HG03045 (cell line): ENCODE measurements at regions not wholly inside any gene's neighbourhood (a gene's known extent, or its start where the extent isn't known, plus 50 kb on each side); places are given as distances from the start of the nearest gene placed in this dataset.

Source experiments
- ATAC-seq: cut with Tn5 transposase; IDR thresholded peaks from one replicate; pipeline ENCODE4 v1.9.1; 2021; ENCODE audit warnings: mild to moderate bottlenecking, moderate library complexity; ENCODE audit not compliant: unreplicated experiment

GRCh38 chr4:65868096-65868824, 198.0 kb upstream of the EPHA5 start:
- no peak for ATAC-seq

DNA sequence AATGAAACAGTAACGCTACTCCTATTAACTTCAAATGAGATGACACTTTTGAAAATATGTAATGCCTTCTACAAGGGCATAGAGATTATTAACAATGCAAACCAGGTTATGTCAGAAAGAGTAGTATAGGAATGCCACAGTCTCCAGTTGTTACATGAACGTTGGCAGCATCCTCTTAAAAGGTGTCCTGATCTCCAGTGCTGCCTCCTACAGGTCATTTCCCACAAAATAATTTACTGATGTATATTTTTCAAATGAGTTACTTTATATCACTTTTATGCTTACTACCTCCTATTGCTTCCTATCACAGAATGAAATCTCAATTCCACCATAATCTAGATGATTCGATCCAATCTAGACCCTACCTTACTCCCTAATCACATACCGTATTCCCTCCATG, 195.2 kb upstream of the EPHA5 start:
- ATAC-seq: no peak

- no peak for ATAC-seq
Observed at GRCh38 chr4:65861993-65862392, 191.7 kb upstream of the EPHA5 start.

GRCh38 chr4:65845199-65845773, 175.0 kb upstream of the EPHA5 start:
- ATAC-seq: no peak

GRCh38 chr4:65839164-65839931, 169.1 kb upstream of the EPHA5 start:
- ATAC-seq: no peak

DNA sequence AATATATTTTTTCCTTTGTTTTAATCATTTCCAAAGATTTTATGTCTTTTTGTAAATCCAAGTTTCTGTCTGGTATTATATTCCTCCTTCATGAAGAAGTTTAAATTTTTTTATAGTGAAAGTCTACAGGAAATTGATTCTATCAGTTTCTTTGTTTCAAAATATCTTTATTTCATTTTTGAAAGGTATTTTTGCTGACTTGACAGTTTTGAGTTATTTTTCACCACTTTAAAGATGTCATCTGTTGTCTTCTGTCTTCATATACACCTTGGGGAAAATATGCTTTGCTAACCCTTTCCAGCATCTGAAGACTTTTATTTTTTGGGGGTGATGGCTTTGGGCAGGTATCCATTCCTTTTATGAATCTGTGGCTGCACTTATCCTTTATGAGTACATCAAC, 164.4 kb upstream of the EPHA5 start:
- no peak for ATAC-seq

DNA sequence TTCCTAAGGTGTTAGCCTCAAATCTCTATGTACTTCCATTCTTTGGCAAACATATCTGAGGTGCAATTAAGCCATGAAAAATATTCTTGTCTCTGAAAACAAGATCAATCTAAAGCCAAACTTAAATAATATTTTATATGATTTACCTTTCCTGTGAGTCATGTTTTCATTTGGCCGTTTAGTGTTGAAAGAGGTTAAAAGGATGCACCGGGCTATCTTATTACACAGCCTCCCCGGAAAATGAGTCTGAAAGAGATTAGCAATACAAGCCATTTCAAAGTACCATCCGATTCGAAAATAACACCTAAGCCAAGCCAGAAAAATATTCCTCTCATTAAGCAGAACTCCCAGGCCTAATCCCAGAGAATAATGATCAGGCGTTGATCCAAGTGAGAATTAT, 161.5 kb upstream of the EPHA5 start:
- ATAC-seq: no peak

GRCh38 chr4:65825116-65825753, 154.9 kb upstream of the EPHA5 start:
- ATAC-seq: no peak

DNA sequence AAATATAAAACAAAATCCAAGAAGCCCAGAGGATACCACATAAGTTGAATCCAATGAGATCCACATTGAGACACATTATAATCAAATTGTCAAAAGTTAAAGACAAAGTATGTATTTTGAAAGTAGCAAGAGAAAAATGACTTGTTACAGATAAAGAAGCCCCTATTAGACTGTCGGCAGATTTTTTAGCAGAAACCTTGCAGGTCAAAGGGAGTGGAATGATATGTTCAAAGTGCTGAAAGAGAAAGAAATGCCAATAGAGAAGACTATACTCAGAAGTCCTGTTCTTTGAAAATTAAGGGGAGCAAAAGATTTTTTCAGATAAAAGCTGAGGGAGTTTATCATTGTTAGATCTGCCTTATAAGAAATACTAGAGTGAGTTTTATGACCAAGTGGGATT, 148.9 kb upstream of the EPHA5 start:
- ATAC-seq: no peak

DNA sequence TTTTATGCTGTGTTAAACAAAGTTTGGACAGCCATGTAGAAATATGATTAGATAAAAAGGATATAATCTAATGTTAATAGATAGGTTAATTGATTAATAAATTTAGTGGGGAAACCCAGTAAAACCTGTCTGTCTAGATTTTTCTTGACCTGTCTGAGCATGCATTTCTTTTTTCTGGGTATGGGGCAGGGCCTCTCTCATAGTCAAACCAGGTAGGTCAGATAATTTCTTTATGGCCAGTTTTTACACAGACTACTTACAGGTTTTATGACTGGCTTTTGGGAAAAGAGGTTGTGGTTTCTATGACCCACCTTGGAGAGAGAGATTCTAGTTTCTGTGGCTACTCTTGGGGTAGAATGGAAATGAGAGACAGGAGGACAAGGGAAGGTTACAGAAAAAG, 135.6 kb upstream of the EPHA5 start:
- ATAC-seq: no peak

DNA sequence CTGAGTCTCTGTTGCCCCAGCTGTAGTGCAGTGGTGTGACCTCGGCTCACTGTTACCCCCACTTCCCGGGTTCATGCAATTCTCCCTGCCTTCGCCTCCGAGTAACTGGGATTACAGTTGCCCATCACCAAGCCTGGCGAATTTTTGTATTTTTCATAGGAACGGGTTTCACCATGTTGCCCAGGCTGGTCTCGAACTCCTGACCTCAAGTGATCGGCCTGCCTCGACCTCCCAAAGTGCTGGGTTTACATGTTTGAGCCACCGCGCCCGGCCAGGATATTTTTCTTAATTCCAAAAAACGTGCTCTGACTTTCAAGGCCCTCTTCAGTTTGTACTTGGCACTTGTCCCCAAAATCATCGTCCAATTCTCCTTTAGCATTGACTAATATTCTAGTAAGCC, 129.2 kb upstream of the EPHA5 start:
- ATAC-seq: no peak

GRCh38 chr4:65798498-65799127, 128.3 kb upstream of the EPHA5 start:
- ATAC-seq: no peak

- no peak for ATAC-seq
Observed at GRCh38 chr4:65791812-65792308, 121.6 kb upstream of the EPHA5 start.

- no peak for ATAC-seq
Observed at GRCh38 chr4:65791111-65791811, 121.0 kb upstream of the EPHA5 start.

GRCh38 chr4:65789805-65790204, 119.5 kb upstream of the EPHA5 start:
- no peak for ATAC-seq

- no peak for ATAC-seq
Observed at GRCh38 chr4:65789341-65789740, 119.1 kb upstream of the EPHA5 start.

- ATAC-seq: no peak
Observed at GRCh38 chr4:65777270-65777669, 107.0 kb upstream of the EPHA5 start.

DNA sequence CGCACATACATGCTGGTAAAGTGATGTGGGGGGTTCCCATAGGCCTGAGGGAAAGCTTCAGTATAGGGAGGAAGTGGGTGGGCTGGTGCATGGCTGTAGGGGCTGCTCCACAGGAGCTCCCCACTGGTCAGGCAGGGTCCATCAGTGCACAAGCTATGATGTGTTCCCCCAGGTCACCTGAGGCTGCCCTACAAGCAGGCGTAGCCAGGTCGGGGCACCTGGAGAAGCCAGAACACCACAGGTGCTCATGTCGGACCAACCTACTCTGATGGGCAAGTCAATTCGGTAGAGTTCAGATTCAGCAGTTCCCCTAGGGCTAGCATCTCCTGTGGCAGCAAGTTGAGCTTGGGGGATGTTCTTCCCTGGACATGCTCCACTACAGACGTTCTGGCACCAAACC, 103.3 kb upstream of the EPHA5 start:
- ATAC-seq: no peak

GRCh38 chr4:65747386-65747785, 77.1 kb upstream of the EPHA5 start:
- ATAC-seq: no peak

- no peak for ATAC-seq
Observed at GRCh38 chr4:65738134-65738533, 67.8 kb upstream of the EPHA5 start.
